ENCODE measurements at regions not wholly inside any gene's neighbourhood (a gene's known extent, or its start where the extent isn't known, plus 50 kb on each side); places are given as distances from the start of the nearest gene placed in this dataset.

DNA sequence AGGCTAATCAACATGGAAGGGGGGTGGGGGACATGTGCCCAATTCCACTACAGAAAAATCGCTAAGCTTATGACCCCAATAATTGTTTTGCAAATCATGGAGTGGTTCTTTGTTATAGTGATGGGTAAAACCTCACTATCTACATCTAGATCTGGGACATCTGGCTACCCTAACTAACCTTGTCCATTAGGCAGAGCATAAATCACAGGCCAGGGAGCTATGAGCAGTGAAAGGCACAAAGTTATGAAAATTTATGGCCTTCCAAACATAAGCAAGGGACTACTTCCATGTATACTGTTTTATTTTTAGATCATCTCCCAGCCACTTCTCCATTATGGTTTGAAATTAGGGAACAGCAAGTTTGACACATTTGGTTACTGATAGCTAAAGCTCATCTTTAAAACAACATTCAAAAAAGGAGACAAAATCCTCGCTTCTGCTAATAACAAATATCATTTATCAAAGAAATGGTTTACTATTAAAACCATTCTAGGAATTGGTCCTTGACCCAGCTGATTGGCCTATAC, 78.3 kb downstream of the RSL24D1 start (continued):
- TF ChIP-seq ZFP30 (CRISPR knock-in tag; IDR thresholded peaks at IDR 0.05) (no peak), ARNTL (CRISPR knock-in tag; IDR thresholded peaks at IDR 0.05; ENCODE audit: borderline replicate concordance, low read depth) (no peak)
- TF ChIP-seq, protein P1, sequence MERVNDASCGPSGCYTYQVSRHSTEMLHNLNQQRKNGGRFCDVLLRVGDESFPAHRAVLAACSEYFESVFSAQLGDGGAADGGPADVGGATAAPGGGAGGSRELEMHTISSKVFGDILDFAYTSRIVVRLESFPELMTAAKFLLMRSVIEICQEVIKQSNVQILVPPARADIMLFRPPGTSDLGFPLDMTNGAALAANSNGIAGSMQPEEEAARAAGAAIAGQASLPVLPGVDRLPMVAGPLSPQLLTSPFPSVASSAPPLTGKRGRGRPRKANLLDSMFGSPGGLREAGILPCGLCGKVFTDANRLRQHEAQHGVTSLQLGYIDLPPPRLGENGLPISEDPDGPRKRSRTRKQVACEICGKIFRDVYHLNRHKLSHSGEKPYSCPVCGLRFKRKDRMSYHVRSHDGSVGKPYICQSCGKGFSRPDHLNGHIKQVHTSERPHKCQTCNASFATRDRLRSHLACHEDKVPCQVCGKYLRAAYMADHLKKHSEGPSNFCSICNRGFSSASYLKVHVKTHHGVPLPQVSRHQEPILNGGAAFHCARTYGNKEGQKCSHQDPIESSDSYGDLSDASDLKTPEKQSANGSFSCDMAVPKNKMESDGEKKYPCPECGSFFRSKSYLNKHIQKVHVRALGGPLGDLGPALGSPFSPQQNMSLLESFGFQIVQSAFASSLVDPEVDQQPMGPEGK (CRISPR knock-in tag; IDR thresholded peaks at IDR 0.05; ENCODE audit: borderline replicate concordance), result no peak

DNA sequence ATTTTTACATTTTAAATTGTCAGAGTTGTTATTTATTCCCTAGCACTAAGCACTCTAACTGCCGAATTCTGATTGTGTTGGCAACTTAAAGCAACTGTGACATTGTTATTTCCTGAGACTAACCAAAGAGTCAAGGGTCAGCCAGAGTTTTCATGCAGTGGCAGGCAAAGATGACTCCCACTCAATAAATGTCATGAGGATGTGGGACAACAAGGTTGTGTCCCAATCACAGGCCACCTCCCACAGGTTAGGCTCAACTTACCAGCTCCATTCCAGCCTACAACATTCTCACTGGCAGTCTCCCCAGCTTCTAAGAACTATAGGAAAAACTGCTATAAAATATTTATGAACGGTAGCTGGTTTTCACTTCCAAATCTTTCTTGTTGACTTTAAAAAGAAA, 80.1 kb downstream of the RSL24D1 start:
- TF ChIP-seq PPARA (CRISPR knock-in tag; IDR thresholded peaks at IDR 0.05; ENCODE audit: borderline replicate concordance) (no peak), ZNF565 (CRISPR knock-in tag; conservative IDR thresholded peaks at IDR 0.05; ENCODE audit: low read depth) (no peak)
- ATAC-seq, result no peak

DNA sequence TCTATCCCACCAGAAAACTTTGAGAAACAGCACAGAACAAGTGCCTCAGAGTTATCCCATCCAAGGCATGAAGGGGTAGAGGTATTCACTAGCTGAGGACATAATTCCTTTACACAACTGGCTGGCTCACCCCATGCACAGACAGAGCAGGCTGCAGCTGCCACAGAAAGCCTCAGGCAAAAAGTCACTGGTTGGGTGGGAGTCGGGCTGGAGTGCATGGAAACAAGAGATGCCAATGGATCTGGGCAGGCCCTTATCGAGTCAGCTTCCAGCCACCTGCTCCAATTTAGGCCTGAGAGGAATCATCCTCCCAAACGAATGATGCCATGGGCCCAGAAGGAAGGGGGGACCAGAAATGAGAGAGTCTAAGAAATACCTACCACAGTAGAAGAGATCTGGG, 83.0 kb downstream of the RSL24D1 start:
- no peak for ATAC-seq
- no peak for TF ChIP-seq BACH2 (CRISPR knock-in tag; IDR thresholded peaks at IDR 0.05; ENCODE audit: borderline replicate concordance)
- TF ChIP-seq, protein P2, sequence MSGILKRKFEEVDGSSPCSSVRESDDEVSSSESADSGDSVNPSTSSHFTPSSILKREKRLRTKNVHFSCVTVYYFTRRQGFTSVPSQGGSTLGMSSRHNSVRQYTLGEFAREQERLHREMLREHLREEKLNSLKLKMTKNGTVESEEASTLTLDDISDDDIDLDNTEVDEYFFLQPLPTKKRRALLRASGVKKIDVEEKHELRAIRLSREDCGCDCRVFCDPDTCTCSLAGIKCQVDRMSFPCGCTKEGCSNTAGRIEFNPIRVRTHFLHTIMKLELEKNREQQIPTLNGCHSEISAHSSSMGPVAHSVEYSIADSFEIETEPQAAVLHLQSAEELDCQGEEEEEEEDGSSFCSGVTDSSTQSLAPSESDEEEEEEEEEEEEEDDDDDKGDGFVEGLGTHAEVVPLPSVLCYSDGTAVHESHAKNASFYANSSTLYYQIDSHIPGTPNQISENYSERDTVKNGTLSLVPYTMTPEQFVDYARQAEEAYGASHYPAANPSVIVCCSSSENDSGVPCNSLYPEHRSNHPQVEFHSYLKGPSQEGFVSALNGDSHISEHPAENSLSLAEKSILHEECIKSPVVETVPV (CRISPR knock-in tag; IDR thresholded peaks at IDR 0.05), result no peak
- no peak for TF ChIP-seq ZFP3 (CRISPR knock-in tag; IDR thresholded peaks at IDR 0.05)
- TF ChIP-seq, protein P3, sequence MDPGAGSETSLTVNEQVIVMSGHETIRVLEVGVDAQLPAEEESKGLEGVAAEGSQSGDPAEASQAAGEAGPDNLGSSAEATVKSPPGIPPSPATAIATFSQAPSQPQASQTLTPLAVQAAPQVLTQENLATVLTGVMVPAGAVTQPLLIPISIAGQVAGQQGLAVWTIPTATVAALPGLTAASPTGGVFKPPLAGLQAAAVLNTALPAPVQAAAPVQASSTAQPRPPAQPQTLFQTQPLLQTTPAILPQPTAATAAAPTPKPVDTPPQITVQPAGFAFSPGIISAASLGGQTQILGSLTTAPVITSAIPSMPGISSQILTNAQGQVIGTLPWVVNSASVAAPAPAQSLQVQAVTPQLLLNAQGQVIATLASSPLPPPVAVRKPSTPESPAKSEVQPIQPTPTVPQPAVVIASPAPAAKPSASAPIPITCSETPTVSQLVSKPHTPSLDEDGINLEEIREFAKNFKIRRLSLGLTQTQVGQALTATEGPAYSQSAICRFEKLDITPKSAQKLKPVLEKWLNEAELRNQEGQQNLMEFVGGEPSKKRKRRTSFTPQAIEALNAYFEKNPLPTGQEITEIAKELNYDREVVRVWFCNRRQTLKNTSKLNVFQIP (CRISPR knock-in tag; IDR thresholded peaks at IDR 0.05; ENCODE audit: borderline replicate concordance, low read depth), result no peak
- no peak for TF ChIP-seq TCF4 (CRISPR knock-in tag; IDR thresholded peaks at IDR 0.05; ENCODE audit: borderline replicate concordance)
- no peak for TF ChIP-seq SNAI2 (CRISPR knock-in tag; IDR thresholded peaks at IDR 0.05)
- no peak for TF ChIP-seq ZNF8 (CRISPR knock-in tag; IDR thresholded peaks at IDR 0.05)
- TF ChIP-seq PPARA (CRISPR knock-in tag; IDR thresholded peaks at IDR 0.05; ENCODE audit: borderline replicate concordance), result no peak
- TF ChIP-seq ISL1 (CRISPR knock-in tag; IDR thresholded peaks at IDR 0.05), result no peak
- no peak for TF ChIP-seq CSDC2 (CRISPR knock-in tag; IDR thresholded peaks at IDR 0.05)
- TF ChIP-seq ZNF565 (CRISPR knock-in tag; conservative IDR thresholded peaks at IDR 0.05; ENCODE audit: low read depth), result no peak
- no peak for TF ChIP-seq RARB (CRISPR knock-in tag; IDR thresholded peaks at IDR 0.05)
- TF ChIP-seq, protein P4, sequence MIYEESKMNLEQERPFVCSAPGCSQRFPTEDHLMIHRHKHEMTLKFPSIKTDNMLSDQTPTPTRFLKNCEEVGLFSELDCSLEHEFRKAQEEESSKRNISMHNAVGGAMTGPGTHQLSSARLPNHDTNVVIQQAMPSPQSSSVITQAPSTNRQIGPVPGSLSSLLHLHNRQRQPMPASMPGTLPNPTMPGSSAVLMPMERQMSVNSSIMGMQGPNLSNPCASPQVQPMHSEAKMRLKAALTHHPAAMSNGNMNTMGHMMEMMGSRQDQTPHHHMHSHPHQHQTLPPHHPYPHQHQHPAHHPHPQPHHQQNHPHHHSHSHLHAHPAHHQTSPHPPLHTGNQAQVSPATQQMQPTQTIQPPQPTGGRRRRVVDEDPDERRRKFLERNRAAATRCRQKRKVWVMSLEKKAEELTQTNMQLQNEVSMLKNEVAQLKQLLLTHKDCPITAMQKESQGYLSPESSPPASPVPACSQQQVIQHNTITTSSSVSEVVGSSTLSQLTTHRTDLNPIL (CRISPR knock-in tag; IDR thresholded peaks at IDR 0.05; ENCODE audit: low read depth), result no peak
- TF ChIP-seq OSR1 (CRISPR knock-in tag; IDR thresholded peaks at IDR 0.05), result no peak
- TF ChIP-seq ESRRG (CRISPR knock-in tag; IDR thresholded peaks at IDR 0.05), result no peak
- TF ChIP-seq GLIS3 (CRISPR knock-in tag; IDR thresholded peaks at IDR 0.05), result no peak
- TF ChIP-seq, protein P1 (CRISPR knock-in tag; IDR thresholded peaks at IDR 0.05; ENCODE audit: borderline replicate concordance), result no peak
- no peak for TF ChIP-seq ZNF70 (CRISPR knock-in tag; IDR thresholded peaks at IDR 0.05)
- no peak for TF ChIP-seq ZC3H10 (CRISPR knock-in tag; IDR thresholded peaks at IDR 0.05)

DNA sequence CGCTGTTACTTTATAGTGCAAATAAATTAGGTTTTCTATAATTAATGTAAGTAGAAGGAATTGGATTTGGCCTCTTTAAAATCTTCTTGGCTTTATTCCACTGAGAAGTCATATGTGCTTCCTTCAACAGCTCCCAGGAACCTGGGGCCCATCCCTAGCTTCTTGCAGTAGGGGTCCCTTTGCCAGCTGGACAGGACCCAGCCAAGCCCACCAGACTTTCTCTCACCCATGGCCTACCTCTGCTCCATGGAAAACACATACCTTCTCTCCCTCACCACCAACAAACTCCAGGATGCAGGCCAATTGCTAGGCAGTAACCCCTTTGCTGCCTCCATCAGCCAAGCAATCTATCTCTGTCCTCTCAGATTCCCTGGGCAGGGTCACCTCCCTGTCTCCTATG, 84.0 kb downstream of the RSL24D1 start:
- TF ChIP-seq BACH2 (CRISPR knock-in tag; IDR thresholded peaks at IDR 0.05; ENCODE audit: borderline replicate concordance), result no peak
- no peak for TF ChIP-seq ZFP30 (CRISPR knock-in tag; IDR thresholded peaks at IDR 0.05)
- TF ChIP-seq ZNF8 (CRISPR knock-in tag; IDR thresholded peaks at IDR 0.05), result no peak
- no peak for TF ChIP-seq PPARA (CRISPR knock-in tag; IDR thresholded peaks at IDR 0.05; ENCODE audit: borderline replicate concordance)
- TF ChIP-seq ZFP3 (CRISPR knock-in tag; IDR thresholded peaks at IDR 0.05), result no peak
- TF ChIP-seq, protein P2 (CRISPR knock-in tag; IDR thresholded peaks at IDR 0.05), result no peak
- TF ChIP-seq, protein P5, sequence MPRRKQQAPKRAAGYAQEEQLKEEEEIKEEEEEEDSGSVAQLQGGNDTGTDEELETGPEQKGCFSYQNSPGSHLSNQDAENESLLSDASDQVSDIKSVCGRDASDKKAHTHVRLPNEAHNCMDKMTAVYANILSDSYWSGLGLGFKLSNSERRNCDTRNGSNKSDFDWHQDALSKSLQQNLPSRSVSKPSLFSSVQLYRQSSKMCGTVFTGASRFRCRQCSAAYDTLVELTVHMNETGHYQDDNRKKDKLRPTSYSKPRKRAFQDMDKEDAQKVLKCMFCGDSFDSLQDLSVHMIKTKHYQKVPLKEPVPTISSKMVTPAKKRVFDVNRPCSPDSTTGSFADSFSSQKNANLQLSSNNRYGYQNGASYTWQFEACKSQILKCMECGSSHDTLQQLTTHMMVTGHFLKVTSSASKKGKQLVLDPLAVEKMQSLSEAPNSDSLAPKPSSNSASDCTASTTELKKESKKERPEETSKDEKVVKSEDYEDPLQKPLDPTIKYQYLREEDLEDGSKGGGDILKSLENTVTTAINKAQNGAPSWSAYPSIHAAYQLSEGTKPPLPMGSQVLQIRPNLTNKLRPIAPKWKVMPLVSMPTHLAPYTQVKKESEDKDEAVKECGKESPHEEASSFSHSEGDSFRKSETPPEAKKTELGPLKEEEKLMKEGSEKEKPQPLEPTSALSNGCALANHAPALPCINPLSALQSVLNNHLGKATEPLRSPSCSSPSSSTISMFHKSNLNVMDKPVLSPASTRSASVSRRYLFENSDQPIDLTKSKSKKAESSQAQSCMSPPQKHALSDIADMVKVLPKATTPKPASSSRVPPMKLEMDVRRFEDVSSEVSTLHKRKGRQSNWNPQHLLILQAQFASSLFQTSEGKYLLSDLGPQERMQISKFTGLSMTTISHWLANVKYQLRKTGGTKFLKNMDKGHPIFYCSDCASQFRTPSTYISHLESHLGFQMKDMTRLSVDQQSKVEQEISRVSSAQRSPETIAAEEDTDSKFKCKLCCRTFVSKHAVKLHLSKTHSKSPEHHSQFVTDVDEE (CRISPR knock-in tag; IDR thresholded peaks at IDR 0.05), result no peak
- no peak for TF ChIP-seq CSDC2 (CRISPR knock-in tag; IDR thresholded peaks at IDR 0.05)
- TF ChIP-seq, protein P3 (CRISPR knock-in tag; IDR thresholded peaks at IDR 0.05; ENCODE audit: borderline replicate concordance, low read depth), result no peak
- no peak for ATAC-seq

All from SK-N-SH treated with all-trans-retinoic acid at 6 μM for 48 hours (cell line).